ENCODE measurements at regions not wholly inside any gene's neighbourhood (a gene's known extent, or its start where the extent isn't known, plus 50 kb on each side); places are given as distances from the start of the nearest gene placed in this dataset.
"Not testable (repeated sequence)": the region's sequence is repeated elsewhere in the genome, so short reads cannot be mapped to it uniquely, and the experiment has no call there.

GRCh38 chr2:2782007-2782406 is 450.9 kb upstream of the MYT1L start:
- no peak overlapping the region for H3K4me3 ChIP-seq (ENCODE audit: low read length)
- no peak for TF ChIP-seq ZNF274 (IDR thresholded peaks at IDR 0.05; ENCODE audit: low read depth, low read length)

- TF ChIP-seq ZNF274 (IDR thresholded peaks at IDR 0.05; ENCODE audit: low read depth, low read length) = no peak
Measured at GRCh38 chr2:2779727-2780126, 448.7 kb upstream of the MYT1L start.

GRCh38 chr2:2777876-2778275 is 446.8 kb upstream of the MYT1L start:
- no peak for TF ChIP-seq ZNF274 (IDR thresholded peaks at IDR 0.05; ENCODE audit: low read depth, low read length)
- H3K4me3 ChIP-seq (ENCODE audit: low read length) = no peak overlapping the region

More at GRCh38 chr2:2779727-2780126, 448.7 kb upstream of the MYT1L start:
- H3K4me3 ChIP-seq (ENCODE audit: low read length) = no peak overlapping the region

GRCh38 chr2:2777213-2777612 is 446.1 kb upstream of the MYT1L start:
- TF ChIP-seq ZNF274 (IDR thresholded peaks at IDR 0.05; ENCODE audit: low read depth, low read length) = no peak
- no peak overlapping the region for H3K4me3 ChIP-seq (ENCODE audit: low read length)

- no peak for TF ChIP-seq ZNF274 (IDR thresholded peaks at IDR 0.05; ENCODE audit: low read depth, low read length)
- H3K4me3 ChIP-seq (ENCODE audit: low read length) = no peak overlapping the region
Measured at GRCh38 chr2:2775018-2775417, 443.9 kb upstream of the MYT1L start.

- no peak for TF ChIP-seq ZNF274 (IDR thresholded peaks at IDR 0.05; ENCODE audit: low read depth, low read length)
- H3K4me3 ChIP-seq (ENCODE audit: low read length) = no peak overlapping the region
Measured at GRCh38 chr2:2773692-2774091, 442.6 kb upstream of the MYT1L start.

GRCh38 chr2:2773080-2773479 is 442.0 kb upstream of the MYT1L start:
- H3K4me3 ChIP-seq (ENCODE audit: low read length) = not testable (repeated sequence)

GRCh38 chr2:2771721-2772411 is 440.8 kb upstream of the MYT1L start:
- TF ChIP-seq ZNF274 (IDR thresholded peaks at IDR 0.05; ENCODE audit: low read depth, low read length) = no peak
- no peak overlapping the region for H3K4me3 ChIP-seq (ENCODE audit: low read length)

GRCh38 chr2:2769481-2770431 is 438.7 kb upstream of the MYT1L start:
- TF ChIP-seq ZNF274 (IDR thresholded peaks at IDR 0.05; ENCODE audit: low read depth, low read length) = no peak
- H3K4me3 ChIP-seq (ENCODE audit: low read length) = no peak overlapping the region

- no peak for TF ChIP-seq ZNF274 (IDR thresholded peaks at IDR 0.05; ENCODE audit: low read depth, low read length)
- H3K4me3 ChIP-seq (ENCODE audit: low read length) = no peak overlapping the region
Measured at GRCh38 chr2:2768476-2768875, 437.4 kb upstream of the MYT1L start.

GRCh38 chr2:2767837-2768236 is 436.8 kb upstream of the MYT1L start:
- no peak for TF ChIP-seq ZNF274 (IDR thresholded peaks at IDR 0.05; ENCODE audit: low read depth, low read length)
- no peak overlapping the region for H3K4me3 ChIP-seq (ENCODE audit: low read length)

- H3K4me3 ChIP-seq (ENCODE audit: low read length) = no peak overlapping the region
- TF ChIP-seq ZNF274 (IDR thresholded peaks at IDR 0.05; ENCODE audit: low read depth, low read length) = no peak
Measured at GRCh38 chr2:2765839-2766495, 434.9 kb upstream of the MYT1L start.

- no peak for TF ChIP-seq ZNF274 (IDR thresholded peaks at IDR 0.05; ENCODE audit: low read depth, low read length)
- H3K4me3 ChIP-seq (ENCODE audit: low read length) = no peak overlapping the region
Measured at GRCh38 chr2:2765176-2765800, 434.2 kb upstream of the MYT1L start.

GRCh38 chr2:2764739-2765138 is 433.7 kb upstream of the MYT1L start:
- no peak for TF ChIP-seq ZNF274 (IDR thresholded peaks at IDR 0.05; ENCODE audit: low read depth, low read length)
- no peak overlapping the region for H3K4me3 ChIP-seq (ENCODE audit: low read length)
